ENCODE measurements at regions not wholly inside any gene's neighbourhood (a gene's known extent, or its start where the extent isn't known, plus 50 kb on each side); places are given as distances from the start of the nearest gene placed in this dataset.

DNA sequence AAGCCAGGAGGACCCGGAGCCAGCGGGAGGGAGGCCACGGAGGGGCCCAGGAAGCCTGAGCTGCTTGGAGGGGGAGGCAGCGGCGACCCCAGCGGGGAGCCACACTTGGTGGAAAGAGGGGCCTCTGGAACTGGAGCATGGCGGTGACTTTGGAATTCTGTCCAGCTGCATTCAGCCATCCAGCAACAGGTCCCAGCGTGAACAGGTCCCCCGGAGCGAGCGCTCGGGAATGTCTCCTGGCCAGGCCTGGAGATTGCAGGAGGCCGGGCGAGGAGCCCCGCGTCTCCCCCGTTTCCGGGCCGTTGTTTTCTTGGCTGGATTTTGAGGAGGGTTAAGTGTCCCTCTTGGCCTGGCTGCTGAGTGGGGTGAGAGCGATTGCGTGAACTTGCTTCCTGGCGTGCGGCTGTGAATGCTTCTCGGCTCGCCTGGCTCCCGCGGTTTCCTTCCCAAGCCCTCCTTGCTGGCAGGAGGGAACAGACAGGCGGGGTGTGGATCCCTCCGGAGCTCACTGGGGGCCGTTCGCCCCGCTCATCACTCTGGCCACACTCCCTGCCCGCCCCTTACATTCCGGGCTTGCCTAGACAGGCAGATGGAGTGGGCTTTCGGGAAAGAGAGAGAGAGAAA is 125.3 kb upstream of the IRX4 start:
- H3K27me3 ChIP-seq (ENCODE audit: low read length), result no peaks in the 10 kb centered on the region
- no peaks in the 10 kb centered on the region for H3F3A ChIP-seq (ENCODE audit: insufficient read depth)
- no peaks in the 10 kb centered on the region for H3K9me2 ChIP-seq (replicated peaks; ENCODE audit: insufficient read depth, low read length)
- no peak overlapping the region for H3K27ac ChIP-seq (ENCODE audit: low read depth, low read length)
- no peaks in the 10 kb centered on the region for H3K79me2 ChIP-seq (ENCODE audit: insufficient read depth, low read length)
- no peak for TF ChIP-seq EZH2phosphoT487 (conservative IDR thresholded peaks at IDR 0.05; ENCODE audit: low read length)
- TF ChIP-seq, protein P1, sequence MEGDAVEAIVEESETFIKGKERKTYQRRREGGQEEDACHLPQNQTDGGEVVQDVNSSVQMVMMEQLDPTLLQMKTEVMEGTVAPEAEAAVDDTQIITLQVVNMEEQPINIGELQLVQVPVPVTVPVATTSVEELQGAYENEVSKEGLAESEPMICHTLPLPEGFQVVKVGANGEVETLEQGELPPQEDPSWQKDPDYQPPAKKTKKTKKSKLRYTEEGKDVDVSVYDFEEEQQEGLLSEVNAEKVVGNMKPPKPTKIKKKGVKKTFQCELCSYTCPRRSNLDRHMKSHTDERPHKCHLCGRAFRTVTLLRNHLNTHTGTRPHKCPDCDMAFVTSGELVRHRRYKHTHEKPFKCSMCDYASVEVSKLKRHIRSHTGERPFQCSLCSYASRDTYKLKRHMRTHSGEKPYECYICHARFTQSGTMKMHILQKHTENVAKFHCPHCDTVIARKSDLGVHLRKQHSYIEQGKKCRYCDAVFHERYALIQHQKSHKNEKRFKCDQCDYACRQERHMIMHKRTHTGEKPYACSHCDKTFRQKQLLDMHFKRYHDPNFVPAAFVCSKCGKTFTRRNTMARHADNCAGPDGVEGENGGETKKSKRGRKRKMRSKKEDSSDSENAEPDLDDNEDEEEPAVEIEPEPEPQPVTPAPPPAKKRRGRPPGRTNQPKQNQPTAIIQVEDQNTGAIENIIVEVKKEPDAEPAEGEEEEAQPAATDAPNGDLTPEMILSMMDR (IDR thresholded peaks at IDR 0.05; ENCODE audit: insufficient read depth, low read length, poor library complexity, severe bottlenecking), result no peak
- no peak overlapping the region for H3K9ac ChIP-seq (ENCODE audit: low read length)
- H3K4me2 ChIP-seq (ENCODE audit: low read depth, low read length, poor library complexity, severe bottlenecking), result no peak overlapping the region
- no peaks in the 10 kb centered on the region for H3K36me3 ChIP-seq (ENCODE audit: low read length)
- H3K4me3 ChIP-seq (ENCODE audit: insufficient read depth, low read length, poor library complexity, severe bottlenecking), result no peak overlapping the region
- no peaks in the 10 kb centered on the region for H3K9me3 ChIP-seq (ENCODE audit: insufficient read depth, low read length)
- H4K20me1 ChIP-seq (ENCODE audit: low read depth, low read length), result no peaks in the 10 kb centered on the region
- H2AFZ ChIP-seq (ENCODE audit: low read depth, low read length, severe bottlenecking), result no peak overlapping the region

GRCh38 chr5:2007496-2007877 is 124.8 kb upstream of the IRX4 start:
- Histone ChIP-seq H2AFZ (ENCODE audit: low read depth, low read length, severe bottlenecking) (no peak overlapping the region), H4K20me1 (ENCODE audit: low read depth, low read length) (no peaks in the 10 kb centered on the region), H3K27ac (ENCODE audit: low read depth, low read length) (no peak overlapping the region), H3K9me2 (replicated peaks; ENCODE audit: insufficient read depth, low read length) (no peaks in the 10 kb centered on the region), H3K79me2 (ENCODE audit: insufficient read depth, low read length) (no peaks in the 10 kb centered on the region), H3K9ac (ENCODE audit: low read length) (no peak overlapping the region), H3F3A (ENCODE audit: insufficient read depth) (no peaks in the 10 kb centered on the region), H3K36me3 (ENCODE audit: low read length) (no peaks in the 10 kb centered on the region), H3K9me3 (ENCODE audit: insufficient read depth, low read length) (no peaks in the 10 kb centered on the region), H3K4me2 (ENCODE audit: low read depth, low read length, poor library complexity, severe bottlenecking) (no peak overlapping the region), H3K4me3 (ENCODE audit: insufficient read depth, low read length, poor library complexity, severe bottlenecking) (no peak overlapping the region), H3K27me3 (ENCODE audit: low read length) (no peaks in the 10 kb centered on the region)
- no peak for TF ChIP-seq EZH2phosphoT487 (conservative IDR thresholded peaks at IDR 0.05; ENCODE audit: low read length)
- TF ChIP-seq, protein P1 (IDR thresholded peaks at IDR 0.05; ENCODE audit: insufficient read depth, low read length, poor library complexity, severe bottlenecking), result no peak

GRCh38 chr5:2006971-2007291 is 124.2 kb upstream of the IRX4 start:
- Histone ChIP-seq H2AFZ (ENCODE audit: low read depth, low read length, severe bottlenecking) (no peak overlapping the region), H3K4me2 (ENCODE audit: low read depth, low read length, poor library complexity, severe bottlenecking) (no peak overlapping the region), H3K9ac (ENCODE audit: low read length) (no peak overlapping the region), H3K27me3 (ENCODE audit: low read length) (no peaks in the 10 kb centered on the region), H3K36me3 (ENCODE audit: low read length) (no peaks in the 10 kb centered on the region), H3F3A (ENCODE audit: insufficient read depth) (no peaks in the 10 kb centered on the region), H3K4me3 (ENCODE audit: insufficient read depth, low read length, poor library complexity, severe bottlenecking) (no peak overlapping the region), H3K79me2 (ENCODE audit: insufficient read depth, low read length) (no peaks in the 10 kb centered on the region), H4K20me1 (ENCODE audit: low read depth, low read length) (no peaks in the 10 kb centered on the region), H3K9me2 (replicated peaks; ENCODE audit: insufficient read depth, low read length) (no peaks in the 10 kb centered on the region), H3K27ac (ENCODE audit: low read depth, low read length) (no peak overlapping the region), H3K9me3 (ENCODE audit: insufficient read depth, low read length) (no peaks in the 10 kb centered on the region)
- TF ChIP-seq, protein P1 (IDR thresholded peaks at IDR 0.05; ENCODE audit: insufficient read depth, low read length, poor library complexity, severe bottlenecking), result no peak
- TF ChIP-seq EZH2phosphoT487 (conservative IDR thresholded peaks at IDR 0.05; ENCODE audit: low read length), result no peak
